OCI-LY7 (cell line): ENCODE measurements at regions not wholly inside any gene's neighbourhood (a gene's known extent, or its start where the extent isn't known, plus 50 kb on each side); places are given as distances from the start of the nearest gene placed in this dataset.

ENCODE experiments used
- BruUV-seq: library from RNA; stranded (reverse); fragments of 400-500 nt; replicated peaks from 2 replicates; lab custom pipeline; 2021; lab: Mats Ljungman, UMichigan
- CTCF ChIA-PET: fragments of 300-600 bp; sonication (Branson Sonifier 250); formaldehyde crosslinking; loops from one replicate; lab custom pipeline; 2022; ENCODE audit warnings: antibody characterized with exemption; ENCODE audit not compliant: unreplicated experiment; lab: Charles Lee
- POLR2A ChIA-PET: fragments of 300-600 bp; sonication (Branson Sonifier 250); formaldehyde crosslinking; loops from one replicate; lab custom pipeline; 2022; ENCODE audit warnings: antibody characterized with exemption; lab: Charles Lee
- DNase-seq: peaks from one replicate; pipeline ENCODE4 v3.0.0-alpha.2; 2015; ENCODE audit warnings: low spot score
- H2AFZ ChIP-seq: fragments of 200-600 bp; sonication (generic), shearing (Covaris generic); 2 replicates; pipeline ENCODE4 v1.6.1; 2014; ENCODE audit warnings: mild to moderate bottlenecking, antibody characterized with exemption, low read length, moderate library complexity
- H3K27ac ChIP-seq: fragments of 200-600 bp; sonication (generic); 2 replicates; pipeline ENCODE4 v1.5.1; 2014; ENCODE audit warnings: mixed run types, low read depth, mild to moderate bottlenecking, moderate library complexity, low read length, inconsistent platforms; ENCODE audit not compliant: poor library complexity, severe bottlenecking
- H3K36me3 ChIP-seq: fragments of 200-600 bp; sonication (generic); 2 replicates; pipeline ENCODE4 v1.6.1; 2014; ENCODE audit warnings: mild to moderate bottlenecking, antibody characterized with exemption, low read length, moderate library complexity, mixed read lengths; ENCODE audit not compliant: insufficient read depth
- H3K4me1 ChIP-seq: fragments of 200-600 bp; sonication (generic); 2 replicates; pipeline ENCODE4 v1.5.1; 2014; ENCODE audit warnings: mild to moderate bottlenecking, low read length; ENCODE audit not compliant: insufficient read depth, poor library complexity, severe bottlenecking
- H3K4me2 ChIP-seq: fragments of 200-600 bp; sonication (generic); 2 replicates; pipeline ENCODE4 v1.6.1; 2014; ENCODE audit warnings: mild to moderate bottlenecking, low read length
- H3K4me3 ChIP-seq: fragments of 200-600 bp; sonication (generic); 2 replicates; pipeline ENCODE4 v1.5.1; 2014; ENCODE audit warnings: mild to moderate bottlenecking, low read depth, low read length; ENCODE audit not compliant: poor library complexity, severe bottlenecking
- H3K79me2 ChIP-seq: fragments of 200-600 bp; sonication (generic); 2 replicates; pipeline ENCODE4 v1.6.1; 2016; ENCODE audit warnings: low read depth, mild to moderate bottlenecking, low read length, moderate library complexity, mixed read lengths; ENCODE audit not compliant: insufficient read depth
- H3K9me2 ChIP-seq: fragments of 200-600 bp; sonication (generic); 2 replicates; pipeline ENCODE4 v1.6.1; 2016; ENCODE audit warnings: mild to moderate bottlenecking, low read length, mixed read lengths; ENCODE audit not compliant: insufficient read depth
- H3K9me3 ChIP-seq: fragments of 200-600 bp; sonication (generic); 2 replicates; pipeline ENCODE4 v1.6.1; 2014; ENCODE audit warnings: mild to moderate bottlenecking, mixed run types, low read length, mixed read lengths
- H4K20me1 ChIP-seq: fragments of 200-600 bp; sonication (generic); 2 replicates; pipeline ENCODE4 v1.6.1; 2014; ENCODE audit warnings: mild to moderate bottlenecking, antibody characterized with exemption, low read length, moderate library complexity, mixed read lengths; ENCODE audit not compliant: insufficient read depth
- EZH2phosphoT487 ChIP-seq: fragments of 200-600 bp; sonication (generic); IDR thresholded peaks from 2 replicates; pipeline ENCODE4 v1.6.1; 2018; ENCODE audit warnings: low read depth, borderline replicate concordance, mild to moderate bottlenecking, mixed run types, antibody characterized with exemption, low read length, moderate library complexity, mixed read lengths
- intact Hi-C: fragments of 100-400 bp; cut with micrococcal nuclease; formaldehyde crosslinking; loops from one replicate; pipeline ENCODE4 v1.10.0; 2022; ENCODE audit not compliant: unreplicated experiment
- TF ChIP-seq, protein P1 (sequence below): fragments of 200-600 bp; sonication (generic); conservative IDR thresholded peaks from 2 replicates; pipeline ENCODE4 v1.5.1; 2014; ENCODE audit warnings: mild to moderate bottlenecking, antibody characterized with exemption, low read length, moderate library complexity, mixed read lengths

DNA sequence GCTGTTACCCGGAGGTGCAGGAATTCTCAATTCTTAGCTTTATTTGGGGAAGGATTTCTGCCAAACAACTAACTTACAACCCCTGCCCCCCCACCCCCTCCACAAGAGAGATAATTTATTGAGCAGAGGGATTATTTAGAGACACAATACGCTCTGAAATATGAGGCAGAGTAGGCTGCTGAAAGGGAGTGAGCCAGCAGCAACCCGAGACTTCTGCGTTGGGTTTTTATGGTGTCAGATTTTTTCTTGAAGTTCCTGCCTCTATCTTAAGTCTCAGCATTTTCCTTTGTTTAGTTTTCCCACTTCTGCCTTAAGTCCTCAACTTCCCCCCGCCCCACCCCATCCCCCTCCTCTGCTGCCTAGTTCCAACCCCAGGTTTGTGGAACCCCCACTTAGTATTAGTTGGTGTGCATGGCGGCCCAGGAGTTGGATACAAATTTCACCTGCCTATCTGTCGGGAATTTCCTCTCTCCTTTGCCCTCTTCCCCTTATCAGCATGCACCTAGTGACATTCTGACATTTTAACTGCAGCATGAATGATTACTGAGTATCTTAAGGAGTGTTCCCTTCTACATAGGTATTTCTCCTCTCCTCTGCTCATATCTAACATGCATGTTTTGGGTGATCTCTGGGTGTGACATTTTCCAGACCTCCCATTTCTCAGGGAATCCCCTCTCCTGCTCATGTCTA lies 1635.9 kb upstream of the LRRTM1 start:
- Histone ChIP-seq H3K4me3 (no peak overlapping the region), H2AFZ (no peak overlapping the region), H3K4me1 (no peaks in the 10 kb centered on the region), H3K79me2 (no peaks in the 10 kb centered on the region), H3K9me3 (no peaks in the 10 kb centered on the region), H3K9me2 (no peaks in the 10 kb centered on the region), H3K36me3 (no peaks in the 10 kb centered on the region), H4K20me1 (no peaks in the 10 kb centered on the region), H3K27ac (no peak overlapping the region), H3K4me2 (no peak overlapping the region)
- no peak for TF ChIP-seq EZH2phosphoT487
- TF ChIP-seq, protein P1, sequence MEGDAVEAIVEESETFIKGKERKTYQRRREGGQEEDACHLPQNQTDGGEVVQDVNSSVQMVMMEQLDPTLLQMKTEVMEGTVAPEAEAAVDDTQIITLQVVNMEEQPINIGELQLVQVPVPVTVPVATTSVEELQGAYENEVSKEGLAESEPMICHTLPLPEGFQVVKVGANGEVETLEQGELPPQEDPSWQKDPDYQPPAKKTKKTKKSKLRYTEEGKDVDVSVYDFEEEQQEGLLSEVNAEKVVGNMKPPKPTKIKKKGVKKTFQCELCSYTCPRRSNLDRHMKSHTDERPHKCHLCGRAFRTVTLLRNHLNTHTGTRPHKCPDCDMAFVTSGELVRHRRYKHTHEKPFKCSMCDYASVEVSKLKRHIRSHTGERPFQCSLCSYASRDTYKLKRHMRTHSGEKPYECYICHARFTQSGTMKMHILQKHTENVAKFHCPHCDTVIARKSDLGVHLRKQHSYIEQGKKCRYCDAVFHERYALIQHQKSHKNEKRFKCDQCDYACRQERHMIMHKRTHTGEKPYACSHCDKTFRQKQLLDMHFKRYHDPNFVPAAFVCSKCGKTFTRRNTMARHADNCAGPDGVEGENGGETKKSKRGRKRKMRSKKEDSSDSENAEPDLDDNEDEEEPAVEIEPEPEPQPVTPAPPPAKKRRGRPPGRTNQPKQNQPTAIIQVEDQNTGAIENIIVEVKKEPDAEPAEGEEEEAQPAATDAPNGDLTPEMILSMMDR, result no peak
- ChIA-PET POLR2A (interaction anchor here (1.3 kb wide), 1 partner anchor 23 kb away, joined by 3 read pairs; no protein-coding TSS in a partner anchor), CTCF (no interaction called here)
- intact Hi-C loops, result no loop called here
- no peak for DNase-seq
- no TSS peak for BruUV-seq

DNA sequence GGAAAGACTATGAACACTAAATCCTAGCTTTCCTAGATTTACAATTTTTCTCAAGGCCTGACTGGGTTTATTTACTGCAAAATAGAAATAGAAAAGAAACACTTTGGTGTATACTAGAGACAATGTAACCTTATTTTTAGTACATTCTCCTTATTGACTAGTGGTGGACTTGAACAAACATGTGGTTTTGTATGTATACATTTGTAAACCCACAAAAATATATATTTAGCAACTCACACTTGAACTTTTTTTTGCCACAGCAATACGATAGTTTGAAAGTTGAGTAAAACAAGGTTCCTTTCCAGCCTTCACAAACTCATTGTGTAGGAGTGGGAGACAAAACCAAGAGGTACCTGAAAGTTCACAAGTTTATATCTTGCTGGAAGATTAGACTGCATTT lies 1633.4 kb upstream of the LRRTM1 start:
- Histone ChIP-seq H2AFZ (no peak overlapping the region), H3K27ac (no peak overlapping the region), H3K79me2 (no peaks in the 10 kb centered on the region), H3K9me3 (no peaks in the 10 kb centered on the region), H3K4me1 (no peaks in the 10 kb centered on the region), H3K9me2 (no peaks in the 10 kb centered on the region), H3K36me3 (no peaks in the 10 kb centered on the region), H4K20me1 (no peaks in the 10 kb centered on the region), H3K4me3 (no peak overlapping the region), H3K4me2 (no peak overlapping the region)
- BruUV-seq, result no TSS peak
- intact Hi-C loops, result no loop called here
- DNase-seq, result no peak
- ChIA-PET CTCF (no interaction called here), POLR2A (no interaction called here)
- no peak for TF ChIP-seq EZH2phosphoT487
- TF ChIP-seq, protein P1, result no peak

DNA sequence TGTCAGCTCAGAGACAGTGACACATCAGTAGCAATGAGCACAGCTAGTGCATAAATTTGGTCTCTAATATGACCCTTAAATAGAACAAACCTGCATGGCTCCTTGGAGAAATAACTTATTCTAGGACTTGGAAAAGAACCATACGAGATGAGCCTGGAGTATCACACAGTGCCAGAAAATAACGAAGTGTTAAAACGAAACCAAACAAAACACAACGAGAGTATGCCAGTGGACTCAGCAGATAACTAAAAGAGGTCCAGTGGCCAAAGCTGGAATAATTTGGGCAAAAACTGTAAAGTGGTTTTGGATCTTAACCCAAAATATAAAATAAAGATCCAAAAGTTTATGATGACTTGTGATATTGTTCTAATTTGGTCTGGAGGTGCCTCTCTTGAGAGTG lies 1599.0 kb upstream of the LRRTM1 start:
- Histone ChIP-seq H3K4me3 (no peak overlapping the region), H3K4me2 (no peak overlapping the region), H3K27ac (no peak overlapping the region), H3K79me2 (no peaks in the 10 kb centered on the region), H3K4me1 (no peaks in the 10 kb centered on the region), H3K9me3 (no peaks in the 10 kb centered on the region), H2AFZ (no peak overlapping the region), H3K36me3 (no peaks in the 10 kb centered on the region), H4K20me1 (no peaks in the 10 kb centered on the region), H3K9me2 (no peaks in the 10 kb centered on the region)
- POLR2A ChIA-PET, result interaction anchor here (0.6 kb wide), 1 partner anchor 570 kb away, joined by 3 read pairs; no protein-coding TSS in a partner anchor
- DNase-seq, result no peak
- TF ChIP-seq, protein P1, result no peak
- no peak for TF ChIP-seq EZH2phosphoT487
- CTCF ChIA-PET, result no interaction called here
- intact Hi-C loops, result no loop called here
- no TSS peak for BruUV-seq
